ELR (cell line): ENCODE measurements at regions not wholly inside any gene's neighbourhood (a gene's known extent, or its start where the extent isn't known, plus 50 kb on each side); places are given as distances from the start of the nearest gene placed in this dataset.
"Not testable (repeated sequence)": the region's sequence is repeated elsewhere in the genome, so short reads cannot be mapped to it uniquely, and the experiment has no call there.

Source experiments
- DNase-seq: peaks from one replicate; pipeline ENCODE4 v3.0.0-alpha.2; 2015; ENCODE audit warnings: low read depth

GRCh38 chr2:11922294-11922693 is 175.9 kb downstream of the LPIN1 start:
- no peak for DNase-seq

GRCh38 chr2:11923935-11924334 is 177.5 kb downstream of the LPIN1 start:
- no peak for DNase-seq

- DNase-seq = no peak
These were observed 179.0 kb downstream of the LPIN1 start for GRCh38 chr2:11925295-11926066.

GRCh38 chr2:11930211-11930761 is 183.9 kb downstream of the LPIN1 start:
- no peak for DNase-seq

- no peak for DNase-seq
These were observed 185.6 kb downstream of the LPIN1 start for GRCh38 chr2:11932048-11932512.

GRCh38 chr2:11932962-11933361 is 186.5 kb downstream of the LPIN1 start:
- no peak for DNase-seq

GRCh38 chr2:11933854-11934253 is 187.4 kb downstream of the LPIN1 start:
- no peak for DNase-seq

GRCh38 chr2:11936761-11937160 is 190.3 kb downstream of the LPIN1 start:
- DNase-seq = no peak

- DNase-seq = no peak
These were observed 191.8 kb downstream of the LPIN1 start for GRCh38 chr2:11938196-11938595.

- no peak for DNase-seq
These were observed 193.1 kb downstream of the LPIN1 start for GRCh38 chr2:11939523-11939922.

GRCh38 chr2:11940121-11940743 is 193.8 kb downstream of the LPIN1 start:
- no peak for DNase-seq

GRCh38 chr2:11940799-11941198 is 194.4 kb downstream of the LPIN1 start:
- DNase-seq = no peak

GRCh38 chr2:11941201-11942177 is 195.1 kb downstream of the LPIN1 start:
- no peak for DNase-seq

GRCh38 chr2:11942178-11942569 is 195.7 kb downstream of the LPIN1 start:
- DNase-seq = no peak

- DNase-seq = no peak
These were observed 197.9 kb downstream of the LPIN1 start for GRCh38 chr2:11944311-11944710.

- DNase-seq = peak; percentile 46
These were observed 199.0 kb downstream of the LPIN1 start for GRCh38 chr2:11945139-11946126.

GRCh38 chr2:11947956-11948355 is 201.5 kb downstream of the LPIN1 start:
- DNase-seq = no peak

- DNase-seq = peak; percentile 9
These were observed 203.5 kb downstream of the LPIN1 start for GRCh38 chr2:11949732-11950523.

- no peak for DNase-seq
These were observed 204.5 kb downstream of the LPIN1 start for GRCh38 chr2:11950896-11951295.

GRCh38 chr2:11951492-11951891 is 205.1 kb downstream of the LPIN1 start:
- DNase-seq = not testable (repeated sequence)
